GM23338 (cell line): ENCODE measurements at regions not wholly inside any gene's neighbourhood (a gene's known extent, or its start where the extent isn't known, plus 50 kb on each side); places are given as distances from the start of the nearest gene placed in this dataset.

Experiments used
- ATAC-seq: fragments of 200-7000 bp; cut with Tn5 transposase; 3 replicates; pipeline ENCODE4 v1.9.1; 2020
- DNase-seq: peaks from one replicate; pipeline ENCODE4 v3.0.0-alpha.2; 2015; ENCODE audit warnings: low spot score
- H2AFZ ChIP-seq: fragments of 200-600 bp; sonication (generic); 2 replicates; pipeline ENCODE4 v1.8.0; 2016; ENCODE audit warnings: antibody characterized with exemption, mild to moderate bottlenecking, moderate library complexity
- H3F3A ChIP-seq: fragments of 200-600 bp; sonication (generic); replicated peaks from 2 replicates; pipeline ENCODE4 v1.8.0; 2017; ENCODE audit warnings: antibody characterized with exemption, mixed run types, low read depth
- H3K27ac ChIP-seq: fragments of 200-600 bp; sonication (generic); 2 replicates; pipeline ENCODE4 v1.6.1; 2016; ENCODE audit warnings: low read depth
- H3K27me3 ChIP-seq: fragments of 200-600 bp; sonication (generic); 2 replicates; pipeline ENCODE4 v1.8.0; 2016; ENCODE audit warnings: mild to moderate bottlenecking, mixed run types, moderate library complexity; ENCODE audit not compliant: insufficient read depth
- H3K36me3 ChIP-seq: fragments of 200-600 bp; sonication (generic); 2 replicates; pipeline ENCODE4 v1.8.0; 2016; ENCODE audit warnings: mild to moderate bottlenecking; ENCODE audit not compliant: insufficient read depth
- H3K4me1 ChIP-seq: fragments of 200-600 bp; sonication (generic); 2 replicates; pipeline ENCODE4 v1.8.0; 2016; ENCODE audit warnings: mild to moderate bottlenecking, moderate library complexity; ENCODE audit not compliant: insufficient read depth
- H3K4me2 ChIP-seq: fragments of 200-600 bp; sonication (generic); 2 replicates; pipeline ENCODE4 v1.7.1; 2017; ENCODE audit warnings: mixed run types
- H3K4me3 ChIP-seq: fragments of 200-600 bp; sonication (generic); 2 replicates; pipeline ENCODE4 v1.6.1; 2016; ENCODE audit warnings: mixed run types
- H3K79me2 ChIP-seq: fragments of 200-600 bp; sonication (generic); replicated peaks from 2 replicates; pipeline ENCODE4 v1.8.0; 2017; ENCODE audit warnings: mild to moderate bottlenecking; ENCODE audit not compliant: insufficient read depth
- H3K9me2 ChIP-seq: fragments of 200-600 bp; sonication (generic); 2 replicates; pipeline ENCODE4 v1.8.0; 2017; ENCODE audit not compliant: insufficient read depth
- H4K20me1 ChIP-seq: fragments of 200-600 bp; sonication (generic); replicated peaks from 2 replicates; pipeline ENCODE4 v1.8.0; 2017; ENCODE audit warnings: mild to moderate bottlenecking; ENCODE audit not compliant: insufficient read depth
- H3K27ac Mint-ChIP-seq: 2 replicates; pipeline ENCODE4 v1.8.0; 2020; ENCODE audit warnings: inconsistent platforms, mild to moderate bottlenecking, moderate library complexity, mixed read lengths
- H3K27me3 Mint-ChIP-seq: 3 replicates; pipeline ENCODE4 v1.8.0; 2022; ENCODE audit warnings: low read depth, mild to moderate bottlenecking, moderate library complexity, mixed read lengths, inconsistent platforms; ENCODE audit not compliant: insufficient read depth, poor library complexity
- H3K36me3 Mint-ChIP-seq: 3 replicates; pipeline ENCODE4 v1.8.0; 2021; ENCODE audit warnings: low read depth, mild to moderate bottlenecking, inconsistent platforms, moderate library complexity, mixed read lengths
- H3K4me1 Mint-ChIP-seq: 3 replicates; pipeline ENCODE4 v1.8.0; 2020; ENCODE audit warnings: mild to moderate bottlenecking, inconsistent platforms, mixed read lengths
- H3K4me3 Mint-ChIP-seq: 3 replicates; pipeline ENCODE4 v1.8.0; 2021; ENCODE audit warnings: moderate library complexity, mild to moderate bottlenecking, inconsistent platforms, mixed read lengths
- H3K9me3 Mint-ChIP-seq: 3 replicates; pipeline ENCODE4 v1.8.0; 2020; ENCODE audit warnings: moderate library complexity, mild to moderate bottlenecking, inconsistent platforms, mixed read lengths
- CREB1 ChIP-seq: fragments of 250-450 bp; sonication (Bioruptor Pico); IDR thresholded peaks from 2 replicates; pipeline ENCODE4 v1.5.0; 2020; ENCODE audit warnings: low read depth, mild to moderate bottlenecking, moderate library complexity
- CTCF ChIP-seq, 2 experiments: fragments of 200-600 bp in 1 of 2; sonication (generic) in 1 of 2; conservative IDR thresholded peaks; 2 replicates each; pipeline versions ENCODE4 v1.5.1 to v1.6.1; 2016 to 2017; ENCODE audit warnings: antibody characterized with exemption in 2 of 2, low read depth in 2 of 2, mild to moderate bottlenecking in 2 of 2, moderate library complexity in 1 of 2
- ETS1 ChIP-seq: IDR thresholded peaks from 2 replicates; pipeline ENCODE4 v1.6.1; 2016; ENCODE audit warnings: antibody characterized with exemption
- EZH2 ChIP-seq: fragments of 200-600 bp; sonication (generic); IDR thresholded peaks from one replicate; pipeline ENCODE4 v1.8.0; 2017; ENCODE audit warnings: antibody characterized with exemption, mild to moderate bottlenecking, low read depth; ENCODE audit not compliant: unreplicated experiment
- EZH2phosphoT487 ChIP-seq: fragments of 200-600 bp; sonication (generic); IDR thresholded peaks from one replicate; pipeline ENCODE4 v1.8.1; 2018; ENCODE audit warnings: antibody characterized with exemption; ENCODE audit not compliant: unreplicated experiment
- NANOG ChIP-seq: IDR thresholded peaks from 2 replicates; pipeline ENCODE4 v1.6.1; 2016; ENCODE audit warnings: antibody characterized with exemption, borderline replicate concordance
- STAT1 ChIP-seq: IDR thresholded peaks from one replicate; pipeline ENCODE4 v1.6.1; 2016; ENCODE audit warnings: antibody characterized with exemption; ENCODE audit not compliant: unreplicated experiment
- ZNF114 ChIP-seq: fragments of 250-450 bp; sonication (Bioruptor Pico); IDR thresholded peaks from 2 replicates; pipeline ENCODE4 v1.5.0; 2020; ENCODE audit warnings: mild to moderate bottlenecking, moderate library complexity
- ZNF331 ChIP-seq: fragments of 250-450 bp; sonication (Bioruptor Pico); IDR thresholded peaks from 2 replicates; pipeline ENCODE4 v1.5.0; 2020; ENCODE audit warnings: low read depth, mild to moderate bottlenecking, moderate library complexity
- ZNF462 ChIP-seq: fragments of 250-450 bp; sonication (Bioruptor Pico); IDR thresholded peaks from 2 replicates; pipeline ENCODE4 v1.5.0; 2020; ENCODE audit warnings: mild to moderate bottlenecking, moderate library complexity

DNA sequence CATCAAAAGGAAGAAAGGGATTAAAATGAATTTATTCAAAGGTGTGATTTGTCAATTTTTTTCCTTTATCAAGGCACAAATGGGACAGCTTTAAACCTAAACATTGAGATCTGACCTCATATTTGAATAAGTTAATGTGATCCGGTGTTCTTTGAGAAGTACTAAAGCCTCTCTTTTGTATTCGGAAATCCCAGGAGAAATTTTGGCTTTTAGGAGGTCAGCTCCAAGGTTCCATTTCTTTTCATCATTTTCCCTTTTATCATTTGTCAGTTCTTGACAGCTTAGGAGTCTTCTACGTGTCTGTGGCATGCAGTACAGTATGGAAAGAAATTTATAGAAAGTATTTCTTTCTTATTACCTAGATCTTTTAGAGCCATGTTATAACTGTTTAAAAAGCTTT, 873.4 kb upstream of the CDH8 start:
- Histone ChIP-seq H3K36me3 (no peaks in the 10 kb centered on the region), H3K79me2 (no peaks in the 10 kb centered on the region), H3K9me2 (no peaks in the 10 kb centered on the region; the same call in 1 of the 2 replicates), H3F3A (no peaks in the 10 kb centered on the region), H4K20me1 (no peaks in the 10 kb centered on the region), H3K4me1 (no peaks in the 10 kb centered on the region), H3K27me3 (no peaks in the 10 kb centered on the region), H2AFZ (no peak overlapping the region), H3K27ac (no peak overlapping the region), H3K4me2 (no peak overlapping the region), H3K4me3 (no peak overlapping the region)
- H3K27ac Mint-ChIP-seq: no peak overlapping the region
- no peak for DNase-seq
- no peak overlapping the region for H3K4me3 Mint-ChIP-seq
- no peaks in the 10 kb centered on the region for H3K4me1 Mint-ChIP-seq
- TF ChIP-seq CREB1 (CRISPR knock-in tag) (no peak), EZH2 (no peak)
- peaks cover 5% of the 10 kb centered on the region for H3K27me3 Mint-ChIP-seq
- no peak for ATAC-seq
- peaks cover 14% of the 10 kb centered on the region for H3K9me3 Mint-ChIP-seq
- H3K36me3 Mint-ChIP-seq: peaks cover 14% of the 10 kb centered on the region

DNA sequence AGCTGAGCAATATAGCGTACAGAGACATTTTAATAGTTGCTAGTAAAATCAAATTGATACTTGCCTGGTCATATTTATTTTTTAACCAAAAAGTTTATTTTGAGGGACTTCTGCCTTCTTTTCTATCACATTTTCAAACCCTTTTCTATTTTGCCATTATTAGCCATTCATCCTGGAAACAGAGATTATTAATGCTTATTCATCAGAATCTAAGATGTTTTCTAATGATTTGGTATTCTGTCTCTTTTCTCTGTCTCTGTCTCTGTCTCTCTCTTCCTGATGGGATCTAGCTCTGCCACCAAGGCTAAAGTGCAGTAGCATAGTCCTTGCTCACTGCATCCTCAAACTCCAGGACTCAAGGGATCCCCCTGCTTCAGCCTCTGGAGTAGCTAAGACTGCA, 871.3 kb upstream of the CDH8 start:
- no peaks in the 10 kb centered on the region for H3K27me3 ChIP-seq
- no peaks in the 10 kb centered on the region for H3K4me1 ChIP-seq
- no peaks in the 10 kb centered on the region for H3F3A ChIP-seq
- no peaks in the 10 kb centered on the region for H3K36me3 ChIP-seq
- no peaks in the 10 kb centered on the region; the same call in 1 of the 2 replicates for H3K9me2 ChIP-seq
- H3K36me3 Mint-ChIP-seq: peaks cover 14% of the 10 kb centered on the region
- no peak overlapping the region for H3K27ac Mint-ChIP-seq
- H3K4me3 Mint-ChIP-seq: no peak overlapping the region
- ATAC-seq: no peak
- no peak overlapping the region for H3K4me3 ChIP-seq
- no peak overlapping the region for H3K4me2 ChIP-seq
- no peaks in the 10 kb centered on the region for H4K20me1 ChIP-seq
- no peaks in the 10 kb centered on the region for H3K79me2 ChIP-seq
- H3K9me3 Mint-ChIP-seq: peaks cover 14% of the 10 kb centered on the region
- H2AFZ ChIP-seq: no peak overlapping the region
- no peak for DNase-seq
- peaks cover 5% of the 10 kb centered on the region for H3K27me3 Mint-ChIP-seq
- no peaks in the 10 kb centered on the region for H3K4me1 Mint-ChIP-seq
- no peak overlapping the region for H3K27ac ChIP-seq
- TF ChIP-seq ETS1 (no peak), ZNF114 (CRISPR knock-in tag) (no peak), EZH2 (no peak), STAT1 (no peak), ZNF462 (CRISPR knock-in tag) (no peak), CTCF (conservative IDR thresholded peaks at IDR 0.05; ENCODE audit: low read depth in 2 of 2) (no peak), CREB1 (CRISPR knock-in tag) (no peak), EZH2phosphoT487 (no peak), ZNF331 (CRISPR knock-in tag) (no peak), NANOG (no peak)
